ENCODE measurements at regions not wholly inside any gene's neighbourhood (a gene's known extent, or its start where the extent isn't known, plus 50 kb on each side); places are given as distances from the start of the nearest gene placed in this dataset.

- WGBS (ENCODE audit: low lambda C conversion rate), result 34% methylated on average over 3 of the region's 3 CpGs
- H3K4me2 ChIP-seq (ENCODE audit: low read depth, low read length), result no peak overlapping the region
- no peak overlapping the region for H2AFZ ChIP-seq (ENCODE audit: low read length)
- CTCF ChIA-PET (ENCODE audit: low intra/inter-chr PET ratio, low total read pairs), result no interaction called here
- BruUV-seq (replicated peaks), result no TSS peak
- H3K9ac ChIP-seq (ENCODE audit: insufficient read depth, low read depth, low read length), result no peak overlapping the region
- H3K9me3 ChIP-seq (ENCODE audit: low read length), result no peaks in the 10 kb centered on the region
- no peaks in the 10 kb centered on the region for H4K20me1 ChIP-seq (ENCODE audit: insufficient read depth, low read length)
- DNase-seq (ENCODE audit: low spot score) (no peak), ATAC-seq (no peak), FAIRE-seq (no peak)
- H3K4me1 ChIP-seq (ENCODE audit: insufficient read depth, low read length), result no peaks in the 10 kb centered on the region
- TF ChIP-seq ZNF34 (CRISPR knock-in tag; IDR thresholded peaks at IDR 0.05; ENCODE audit: borderline replicate concordance) (no peak), ZNF703 (CRISPR knock-in tag; IDR thresholded peaks at IDR 0.05; ENCODE audit: borderline replicate concordance) (no peak), GTF2F1 (IDR thresholded peaks at IDR 0.05; ENCODE audit: low read length) (no peak), ZIK1 (CRISPR knock-in tag; IDR thresholded peaks at IDR 0.05; ENCODE audit: borderline replicate concordance, low read depth) (no peak), ZNF563 (CRISPR knock-in tag; IDR thresholded peaks at IDR 0.05) (no peak), KDM3A (CRISPR knock-in tag; IDR thresholded peaks at IDR 0.05; ENCODE audit: low read depth) (no peak), ZNF143 (CRISPR knock-in tag; IDR thresholded peaks at IDR 0.05) (no peak), ZNF180 (CRISPR knock-in tag; IDR thresholded peaks at IDR 0.05; ENCODE audit: borderline replicate concordance, low read depth) (no peak), FUBP1 (CRISPR knock-in tag; IDR thresholded peaks at IDR 0.05; ENCODE audit: borderline replicate concordance) (no peak), FOSL1 (CRISPR knock-in tag; IDR thresholded peaks at IDR 0.05; ENCODE audit: borderline replicate concordance) (no peak), MAFK (conservative IDR thresholded peaks at IDR 0.05 in 1 of 2, IDR thresholded peaks at IDR 0.05 in 1 of 2; ENCODE audit: low read length in 2 of 2) (no peak), ZNF567 (CRISPR knock-in tag; IDR thresholded peaks at IDR 0.05; ENCODE audit: borderline replicate concordance) (no peak), ZNF629 (CRISPR knock-in tag; conservative IDR thresholded peaks at IDR 0.05) (no peak), ZNF879 (CRISPR knock-in tag; IDR thresholded peaks at IDR 0.05) (no peak), GPBP1L1 (CRISPR knock-in tag; IDR thresholded peaks at IDR 0.05) (no peak)
- in situ Hi-C loops (cut with HindIII; ENCODE audit: extremely low pct_ligation_motif_present, low pct_unique_long_range_greater_than_20kb), result no loop called here
- no peaks in the 10 kb centered on the region for H3K79me2 ChIP-seq (ENCODE audit: insufficient read depth, low read length)
- H3K27ac ChIP-seq (ENCODE audit: extremely low read length, insufficient read depth, low read length), result no peak overlapping the region
- H3K27me3 ChIP-seq (ENCODE audit: control insufficient read depth in 1 of 2, insufficient read depth in 2 of 2, low read length in 2 of 2), result peaks cover 0 to 12% of the 10 kb centered on the region in 2 experiments; a peak in 1 of 5 replicates
- POLR2A ChIA-PET, result no interaction called here
- H3K4me3 ChIP-seq (replicated peaks in 1 of 3; ENCODE audit: insufficient read depth in 1 of 3, low read depth in 2 of 3, low read length in 3 of 3), result no peak overlapping the region
- H3K36me3 ChIP-seq (replicated peaks in 1 of 2; ENCODE audit: control insufficient read depth in 1 of 2, insufficient read depth in 2 of 2, low read length in 2 of 2), result no peaks in the 10 kb centered on the region
- intact Hi-C loops (cut with micrococcal nuclease; ENCODE audit: unreplicated experiment), result no loop called here
Observed at GRCh38 chr2:23327887-23328286, 57.1 kb upstream of the KLHL29 start.

All from HepG2 (cell line).